NCI-H2171 treated with DMSO at 0.1 percent for 48 hours (cell line): ENCODE measurements at regions not wholly inside any gene's neighbourhood (a gene's known extent, or its start where the extent isn't known, plus 50 kb on each side); places are given as distances from the start of the nearest gene placed in this dataset.
A peak's percentile ranks its signal among the peaks of the same experiment; 100 is the strongest.
"Not testable (repeated sequence)": the region's sequence is repeated elsewhere in the genome, so short reads cannot be mapped to it uniquely, and the experiment has no call there.

Experiments
- DNase-seq: peaks from one replicate; lab custom pipeline; 2025; lab: John Stamatoyannopoulos, UW

- no peak for DNase-seq
Observed at GRCh38 chr10:65275296-65275695, 1650.5 kb upstream of the LRRTM3 start.

GRCh38 chr10:65284495-65285041 is 1641.3 kb upstream of the LRRTM3 start:
- no peak for DNase-seq

GRCh38 chr10:65285726-65286125 is 1640.1 kb upstream of the LRRTM3 start:
- not testable (repeated sequence) for DNase-seq

- DNase-seq, result no peak
Observed at GRCh38 chr10:65291286-65291685, 1634.5 kb upstream of the LRRTM3 start.

- DNase-seq, result no peak
Observed at GRCh38 chr10:65292551-65292950, 1633.3 kb upstream of the LRRTM3 start.

GRCh38 chr10:65294329-65294728 is 1631.5 kb upstream of the LRRTM3 start:
- no peak for DNase-seq

- DNase-seq, result no peak
Observed at GRCh38 chr10:65301181-65301580, 1624.7 kb upstream of the LRRTM3 start.

GRCh38 chr10:65306201-65306600 is 1619.6 kb upstream of the LRRTM3 start:
- no peak for DNase-seq

- no peak for DNase-seq
Observed at GRCh38 chr10:65312876-65313275, 1613.0 kb upstream of the LRRTM3 start.

- DNase-seq, result no peak
Observed at GRCh38 chr10:65313406-65313805, 1612.4 kb upstream of the LRRTM3 start.

- DNase-seq, result no peak
Observed at GRCh38 chr10:65314253-65314652, 1611.6 kb upstream of the LRRTM3 start.

GRCh38 chr10:65319493-65319892 is 1606.3 kb upstream of the LRRTM3 start:
- DNase-seq, result no peak

GRCh38 chr10:65320236-65321026 is 1605.4 kb upstream of the LRRTM3 start:
- DNase-seq, result no peak

- DNase-seq, result no peak
Observed at GRCh38 chr10:65323802-65324201, 1602.0 kb upstream of the LRRTM3 start.

- DNase-seq, result no peak
Observed at GRCh38 chr10:65325913-65326312, 1599.9 kb upstream of the LRRTM3 start.

- no peak for DNase-seq
Observed at GRCh38 chr10:65328486-65328885, 1597.3 kb upstream of the LRRTM3 start.

- no peak for DNase-seq
Observed at GRCh38 chr10:65335311-65335710, 1590.5 kb upstream of the LRRTM3 start.

GRCh38 chr10:65340340-65340739 is 1585.5 kb upstream of the LRRTM3 start:
- no peak for DNase-seq

- DNase-seq, result peak; percentile 14
Observed at GRCh38 chr10:65341323-65341925, 1584.4 kb upstream of the LRRTM3 start.

GRCh38 chr10:65342245-65342644 is 1583.6 kb upstream of the LRRTM3 start:
- no peak for DNase-seq

- DNase-seq, result peak; percentile 1
Observed at GRCh38 chr10:65346466-65346865, 1579.4 kb upstream of the LRRTM3 start.

GRCh38 chr10:65348637-65349036 is 1577.2 kb upstream of the LRRTM3 start:
- peak; percentile 46 for DNase-seq

GRCh38 chr10:65350611-65351010 is 1575.2 kb upstream of the LRRTM3 start:
- no peak for DNase-seq
